ENCODE measurements at regions not wholly inside any gene's neighbourhood (a gene's known extent, or its start where the extent isn't known, plus 50 kb on each side); places are given as distances from the start of the nearest gene placed in this dataset.

- ChIA-PET CTCF (interaction anchor here (1.0 kb wide), 1 partner anchor 177 kb away, joined by 4 read pairs; no protein-coding TSS in a partner anchor), POLR2A (no interaction called here)
- Mint-ChIP-seq H3K27ac (no peak overlapping the region), H3K4me1 (no peaks in the 10 kb centered on the region), H3K27me3 (ENCODE audit: low read depth) (no peaks in the 10 kb centered on the region), H3K36me3 (no peaks in the 10 kb centered on the region), H3K9me3 (no peaks in the 10 kb centered on the region), H3K4me3 (no peak overlapping the region)
- DNase-seq (ENCODE audit: low spot score) (no peak), ATAC-seq (no peak)
- TF ChIP-seq ZNF416 (CRISPR knock-in tag; IDR thresholded peaks at IDR 0.05) (no peak), ATF3 (CRISPR knock-in tag; conservative IDR thresholded peaks at IDR 0.05) (no peak), SOX15 (CRISPR knock-in tag; IDR thresholded peaks at IDR 0.05) (no peak), ZNF232 (CRISPR knock-in tag; IDR thresholded peaks at IDR 0.05) (no peak), KAT7 (CRISPR knock-in tag; IDR thresholded peaks at IDR 0.05; ENCODE audit: borderline replicate concordance) (no peak), IRF2 (CRISPR knock-in tag; IDR thresholded peaks at IDR 0.05; ENCODE audit: borderline replicate concordance, low read depth) (no peak), MXD4 (CRISPR knock-in tag; IDR thresholded peaks at IDR 0.05; ENCODE audit: borderline replicate concordance) (no peak), FOXJ3 (CRISPR knock-in tag; IDR thresholded peaks at IDR 0.05; ENCODE audit: borderline replicate concordance) (no peak), EMX1 (CRISPR knock-in tag; IDR thresholded peaks at IDR 0.05) (no peak), TCF7 (CRISPR knock-in tag; IDR thresholded peaks at IDR 0.05; ENCODE audit: low read depth) (no peak), ZNF121 (CRISPR knock-in tag; IDR thresholded peaks at IDR 0.05) (no peak), MYBL2 (CRISPR knock-in tag; IDR thresholded peaks at IDR 0.05) (no peak), PRRX2 (CRISPR knock-in tag; IDR thresholded peaks at IDR 0.05) (no peak), SP1 (CRISPR knock-in tag; conservative IDR thresholded peaks at IDR 0.05) (no peak), ETV6 (CRISPR knock-in tag; IDR thresholded peaks at IDR 0.05) (no peak), ZNF317 (CRISPR knock-in tag; IDR thresholded peaks at IDR 0.05; ENCODE audit: borderline replicate concordance, low read depth) (no peak)
- TF ChIP-seq, protein P1, sequence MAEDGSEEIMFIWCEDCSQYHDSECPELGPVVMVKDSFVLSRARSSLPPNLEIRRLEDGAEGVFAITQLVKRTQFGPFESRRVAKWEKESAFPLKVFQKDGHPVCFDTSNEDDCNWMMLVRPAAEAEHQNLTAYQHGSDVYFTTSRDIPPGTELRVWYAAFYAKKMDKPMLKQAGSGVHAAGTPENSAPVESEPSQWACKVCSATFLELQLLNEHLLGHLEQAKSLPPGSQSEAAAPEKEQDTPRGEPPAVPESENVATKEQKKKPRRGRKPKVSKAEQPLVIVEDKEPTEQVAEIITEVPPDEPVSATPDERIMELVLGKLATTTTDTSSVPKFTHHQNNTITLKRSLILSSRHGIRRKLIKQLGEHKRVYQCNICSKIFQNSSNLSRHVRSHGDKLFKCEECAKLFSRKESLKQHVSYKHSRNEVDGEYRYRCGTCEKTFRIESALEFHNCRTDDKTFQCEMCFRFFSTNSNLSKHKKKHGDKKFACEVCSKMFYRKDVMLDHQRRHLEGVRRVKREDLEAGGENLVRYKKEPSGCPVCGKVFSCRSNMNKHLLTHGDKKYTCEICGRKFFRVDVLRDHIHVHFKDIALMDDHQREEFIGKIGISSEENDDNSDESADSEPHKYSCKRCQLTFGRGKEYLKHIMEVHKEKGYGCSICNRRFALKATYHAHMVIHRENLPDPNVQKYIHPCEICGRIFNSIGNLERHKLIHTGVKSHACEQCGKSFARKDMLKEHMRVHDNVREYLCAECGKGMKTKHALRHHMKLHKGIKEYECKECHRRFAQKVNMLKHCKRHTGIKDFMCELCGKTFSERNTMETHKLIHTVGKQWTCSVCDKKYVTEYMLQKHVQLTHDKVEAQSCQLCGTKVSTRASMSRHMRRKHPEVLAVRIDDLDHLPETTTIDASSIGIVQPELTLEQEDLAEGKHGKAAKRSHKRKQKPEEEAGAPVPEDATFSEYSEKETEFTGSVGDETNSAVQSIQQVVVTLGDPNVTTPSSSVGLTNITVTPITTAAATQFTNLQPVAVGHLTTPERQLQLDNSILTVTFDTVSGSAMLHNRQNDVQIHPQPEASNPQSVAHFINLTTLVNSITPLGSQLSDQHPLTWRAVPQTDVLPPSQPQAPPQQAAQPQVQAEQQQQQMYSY (CRISPR knock-in tag; IDR thresholded peaks at IDR 0.05), result no peak
- TF ChIP-seq, protein P2, sequence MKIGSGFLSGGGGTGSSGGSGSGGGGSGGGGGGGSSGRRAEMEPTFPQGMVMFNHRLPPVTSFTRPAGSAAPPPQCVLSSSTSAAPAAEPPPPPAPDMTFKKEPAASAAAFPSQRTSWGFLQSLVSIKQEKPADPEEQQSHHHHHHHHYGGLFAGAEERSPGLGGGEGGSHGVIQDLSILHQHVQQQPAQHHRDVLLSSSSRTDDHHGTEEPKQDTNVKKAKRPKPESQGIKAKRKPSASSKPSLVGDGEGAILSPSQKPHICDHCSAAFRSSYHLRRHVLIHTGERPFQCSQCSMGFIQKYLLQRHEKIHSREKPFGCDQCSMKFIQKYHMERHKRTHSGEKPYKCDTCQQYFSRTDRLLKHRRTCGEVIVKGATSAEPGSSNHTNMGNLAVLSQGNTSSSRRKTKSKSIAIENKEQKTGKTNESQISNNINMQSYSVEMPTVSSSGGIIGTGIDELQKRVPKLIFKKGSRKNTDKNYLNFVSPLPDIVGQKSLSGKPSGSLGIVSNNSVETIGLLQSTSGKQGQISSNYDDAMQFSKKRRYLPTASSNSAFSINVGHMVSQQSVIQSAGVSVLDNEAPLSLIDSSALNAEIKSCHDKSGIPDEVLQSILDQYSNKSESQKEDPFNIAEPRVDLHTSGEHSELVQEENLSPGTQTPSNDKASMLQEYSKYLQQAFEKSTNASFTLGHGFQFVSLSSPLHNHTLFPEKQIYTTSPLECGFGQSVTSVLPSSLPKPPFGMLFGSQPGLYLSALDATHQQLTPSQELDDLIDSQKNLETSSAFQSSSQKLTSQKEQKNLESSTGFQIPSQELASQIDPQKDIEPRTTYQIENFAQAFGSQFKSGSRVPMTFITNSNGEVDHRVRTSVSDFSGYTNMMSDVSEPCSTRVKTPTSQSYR (CRISPR knock-in tag; IDR thresholded peaks at IDR 0.05), result no peak
- TF ChIP-seq, protein P3, sequence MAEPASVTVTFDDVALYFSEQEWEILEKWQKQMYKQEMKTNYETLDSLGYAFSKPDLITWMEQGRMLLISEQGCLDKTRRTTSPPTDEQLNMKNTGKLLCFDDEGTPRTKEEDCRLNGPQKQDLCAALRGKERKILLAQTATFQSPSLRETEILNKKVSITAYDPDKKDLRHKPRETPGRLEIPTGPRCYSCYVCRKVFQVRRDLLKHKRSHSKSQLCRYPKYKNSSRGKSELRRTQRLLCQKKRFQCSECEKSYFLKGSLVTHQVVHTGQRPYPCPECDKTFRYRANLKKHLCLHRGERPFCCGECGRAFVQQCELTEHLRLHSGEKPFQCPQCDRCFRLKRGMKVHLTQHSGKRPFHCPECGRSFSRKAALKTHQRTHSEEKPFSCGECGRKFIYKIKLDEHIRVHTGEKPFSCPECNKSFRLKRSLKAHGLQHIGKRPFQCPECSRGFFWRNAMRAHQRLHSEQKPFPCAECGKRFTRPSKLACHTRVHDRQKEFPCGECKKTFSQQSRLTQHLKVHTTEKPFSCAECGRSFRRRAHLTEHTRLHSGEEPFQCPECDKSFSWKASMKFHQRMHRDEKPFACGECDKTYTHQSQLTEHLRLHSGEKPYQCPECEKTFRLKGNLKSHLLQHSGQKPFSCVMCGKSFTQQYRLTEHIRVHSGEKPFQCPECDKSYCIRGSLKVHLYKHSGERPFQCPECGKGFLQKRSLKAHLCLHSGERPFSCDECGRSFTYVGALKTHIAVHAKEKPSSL (CRISPR knock-in tag; conservative IDR thresholded peaks at IDR 0.05), result no peak
Measured at GRCh38 chr13:90690458-90691080, 656.9 kb upstream of the MIR17HG start.
